Endodermal cell (in vitro differentiated cells): ENCODE measurements at regions not wholly inside any gene's neighbourhood (a gene's known extent, or its start where the extent isn't known, plus 50 kb on each side); places are given as distances from the start of the nearest gene placed in this dataset.

Source experiments
- DNase-seq: peaks from one replicate; pipeline ENCODE4 v3.0.0-alpha.2; 2017
- H3K27ac ChIP-seq: 2 replicates; pipeline ENCODE4 v1.5.1; 2013; ENCODE audit warnings: mild to moderate bottlenecking, low read depth, low read length, moderate library complexity
- H3K27me3 ChIP-seq: 2 replicates; pipeline ENCODE4 v1.6.1; 2013; ENCODE audit warnings: mild to moderate bottlenecking, low read length, moderate library complexity; ENCODE audit not compliant: insufficient read depth, control insufficient read depth, poor library complexity, severe bottlenecking
- H3K36me3 ChIP-seq: 2 replicates; pipeline ENCODE4 v1.7.0; 2013; ENCODE audit warnings: mild to moderate bottlenecking, low read length, moderate library complexity; ENCODE audit not compliant: control insufficient read depth, insufficient read depth
- H3K4me1 ChIP-seq: one replicate; pipeline ENCODE4 v1.7.0; 2013; ENCODE audit warnings: low read length; ENCODE audit not compliant: control insufficient read depth, insufficient read depth
- H3K4me3 ChIP-seq: 2 replicates; pipeline ENCODE4 v1.5.1; 2013; ENCODE audit warnings: mild to moderate bottlenecking, low read length, moderate library complexity
- H3K9ac ChIP-seq: 2 replicates; pipeline ENCODE4 v1.6.1; 2013; ENCODE audit warnings: mild to moderate bottlenecking, low read length, moderate library complexity; ENCODE audit not compliant: poor library complexity, severe bottlenecking; ENCODE audit errors: extremely low read depth
- H3K9me3 ChIP-seq: 2 replicates; pipeline ENCODE4 v1.6.1; 2013; ENCODE audit warnings: mild to moderate bottlenecking, low read length, moderate library complexity; ENCODE audit not compliant: control insufficient read depth
- H3K27ac Mint-ChIP-seq: 2 replicates; pipeline ENCODE4 v1.8.0; 2020; ENCODE audit warnings: mixed read lengths
- H3K27me3 Mint-ChIP-seq: 2 replicates; pipeline ENCODE4 v1.8.0; 2021; ENCODE audit warnings: mild to moderate bottlenecking, mixed read lengths; ENCODE audit not compliant: insufficient read depth
- H3K36me3 Mint-ChIP-seq: 2 replicates; pipeline ENCODE4 v1.8.0; 2020; ENCODE audit warnings: low read depth, mixed read lengths
- H3K4me1 Mint-ChIP-seq: 2 replicates; pipeline ENCODE4 v1.8.0; 2020; ENCODE audit warnings: mixed read lengths
- H3K4me3 Mint-ChIP-seq: 2 replicates; pipeline ENCODE4 v1.8.0; 2020; ENCODE audit warnings: mild to moderate bottlenecking, moderate library complexity, mixed read lengths
- H3K9me3 Mint-ChIP-seq: 2 replicates; pipeline ENCODE4 v1.8.0; 2020; ENCODE audit warnings: mild to moderate bottlenecking, mixed read lengths
- CTCF ChIP-seq: fragments of 200-600 bp; sonication (generic); conservative IDR thresholded peaks from 2 replicates; pipeline ENCODE4 v1.5.0; 2021; ENCODE audit warnings: antibody characterized with exemption, mild to moderate bottlenecking
- WGBS, 2 experiments: methylation state at CpG; one replicate each; pipeline versions ENCODE4 v1.1.5 to v1.1.7; 2013; ENCODE audit warnings: missing lambda C conversion rate in 2 of 2, mixed read lengths in 1 of 2; ENCODE audit not compliant: insufficient coverage in 1 of 2, insufficient read length in 1 of 2; 5-methylcytosine and 5-hydroxymethylcytosine counted together

GRCh38 chr12:90129366-90130030 is 420.9 kb upstream of the ATP2B1 start:
- Histone ChIP-seq H3K4me3 (no peak overlapping the region), H3K27me3 (no peaks in the 10 kb centered on the region), H3K27ac (no peak overlapping the region), H3K36me3 (no peaks in the 10 kb centered on the region), H3K9me3 (peaks cover 5% of the 10 kb centered on the region), H3K4me1 (peaks cover 4% of the 10 kb centered on the region), H3K9ac (no peak overlapping the region)
- WGBS, 2 experiments = 88% methylated on average over 4 of the region's 4 CpGs; no CpG with 5 or more reads in 1 of the 2 experiments
- no peaks in the 10 kb centered on the region for H3K27me3 Mint-ChIP-seq
- no peak for DNase-seq
- H3K4me3 Mint-ChIP-seq = no peak overlapping the region
- H3K36me3 Mint-ChIP-seq = no peaks in the 10 kb centered on the region
- no peak overlapping the region for H3K27ac Mint-ChIP-seq
- peaks cover 8% of the 10 kb centered on the region for H3K4me1 Mint-ChIP-seq
- TF ChIP-seq CTCF = no peak
- peaks cover 2% of the 10 kb centered on the region for H3K9me3 Mint-ChIP-seq

GRCh38 chr12:90128526-90128925 is 419.9 kb upstream of the ATP2B1 start:
- Histone ChIP-seq H3K9me3 (peaks cover 5% of the 10 kb centered on the region), H3K27me3 (no peaks in the 10 kb centered on the region), H3K4me1 (peaks cover 4% of the 10 kb centered on the region), H3K4me3 (no peak overlapping the region), H3K36me3 (no peaks in the 10 kb centered on the region), H3K27ac (no peak overlapping the region), H3K9ac (no peak overlapping the region)
- Mint-ChIP-seq H3K27ac (no peak overlapping the region), H3K9me3 (peaks cover 2% of the 10 kb centered on the region), H3K4me3 (no peak overlapping the region), H3K27me3 (no peaks in the 10 kb centered on the region), H3K4me1 (peaks cover 8% of the 10 kb centered on the region), H3K36me3 (no peaks in the 10 kb centered on the region)
- WGBS, 2 experiments = 69 to 71% methylated on average over 4 of the region's 4 CpGs
- no peak for DNase-seq
- TF ChIP-seq CTCF = no peak

- Histone ChIP-seq H3K9ac (no peak overlapping the region), H3K27me3 (no peaks in the 10 kb centered on the region), H3K4me3 (no peak overlapping the region), H3K9me3 (peaks cover 7% of the 10 kb centered on the region), H3K4me1 (peaks cover 4% of the 10 kb centered on the region), H3K36me3 (no peaks in the 10 kb centered on the region), H3K27ac (no peak overlapping the region)
- no peak for DNase-seq
- WGBS, 2 experiments = 94% methylated on average over 2 of the region's 2 CpGs; no CpG with 5 or more reads in 1 of the 2 experiments
- Mint-ChIP-seq H3K27ac (no peak overlapping the region), H3K36me3 (no peaks in the 10 kb centered on the region), H3K9me3 (peaks cover 4% of the 10 kb centered on the region), H3K4me3 (no peak overlapping the region), H3K4me1 (peaks cover 4% of the 10 kb centered on the region), H3K27me3 (no peaks in the 10 kb centered on the region)
- TF ChIP-seq CTCF = no peak
Observed at GRCh38 chr12:90126125-90126524, 417.5 kb upstream of the ATP2B1 start.
